HepG2 (cell line): ENCODE measurements at regions not wholly inside any gene's neighbourhood (a gene's known extent, or its start where the extent isn't known, plus 50 kb on each side); places are given as distances from the start of the nearest gene placed in this dataset.
A peak's percentile ranks its signal among the peaks of the same experiment; 100 is the strongest.

ENCODE experiments used
- ATAC-seq: fragments of 200-7000 bp; cut with Tn5 transposase; 3 replicates; pipeline ENCODE4 v1.9.1; 2020; ENCODE audit warnings: mild to moderate bottlenecking, moderate library complexity
- BruUV-seq: library from RNA; stranded (reverse); fragments of 400-500 nt; replicated peaks from 2 replicates; lab custom pipeline; 2021; lab: Mats Ljungman, UMichigan
- CTCF ChIA-PET: fragments of 300-600 bp; formaldehyde crosslinking; extraction: SDS; loops from one replicate; lab custom pipeline; 2021; ENCODE audit warnings: low total read pairs, inconsistent platforms, low intra/inter-chr PET ratio; lab: Yijun Ruan, JAX
- POLR2A ChIA-PET: fragments of 350-600 bp; sonication (Branson Sonifier 250); formaldehyde crosslinking; loops from one replicate; lab custom pipeline; 2020; ENCODE audit warnings: antibody characterized with exemption, inconsistent platforms; lab: Yijun Ruan, JAX
- DNase-seq: peaks from one replicate; pipeline ENCODE4 v3.0.0-alpha.2; 2015; ENCODE audit warnings: low spot score
- FAIRE-seq: peaks from 3 replicates; lab custom pipeline; 2011; peaks lifted over from hg19 to GRCh38; lab: Jason Lieb, UNC
- H2AFZ ChIP-seq: one replicate; pipeline ENCODE4 v1.6.1; 2011; ENCODE audit warnings: low read length, inconsistent platforms
- H3K27ac ChIP-seq: fragments of 300-600 bp; 3 replicates; pipeline ENCODE4 v1.8.0; 2011; ENCODE audit warnings: mixed run types, mild to moderate bottlenecking, mixed read lengths, low read length, inconsistent platforms; ENCODE audit not compliant: insufficient read depth; ENCODE audit errors: extremely low read length
- H3K27me3 ChIP-seq, 2 experiments: fragments of 200-600 bp in 1 of 2; 2 replicates in 1 of 2; 3 replicates in 1 of 2; pipeline versions ENCODE4 v1.6.0 to v1.8.0; 2011; ENCODE audit warnings: low read length in 2 of 2, mild to moderate bottlenecking in 2 of 2, moderate library complexity in 2 of 2, inconsistent platforms in 1 of 2; ENCODE audit not compliant: insufficient read depth in 2 of 2, control insufficient read depth in 1 of 2
- H3K36me3 ChIP-seq, 2 experiments: fragments of 200-600 bp in 1 of 2; replicated peaks in 1 of 2; 2 replicates in 1 of 2; 3 replicates in 1 of 2; pipeline versions ENCODE4 v1.5.1 to v1.8.0; 2011; ENCODE audit warnings: low read length in 2 of 2, inconsistent platforms in 1 of 2; ENCODE audit not compliant: insufficient read depth in 2 of 2, control insufficient read depth in 1 of 2
- H3K4me1 ChIP-seq: 2 replicates; pipeline ENCODE4 v1.5.1; 2012; ENCODE audit warnings: low read length, inconsistent platforms; ENCODE audit not compliant: insufficient read depth
- H3K4me2 ChIP-seq: 2 replicates; pipeline ENCODE4 v1.6.0; 2011; ENCODE audit warnings: low read depth, low read length, inconsistent platforms
- H3K4me3 ChIP-seq, 3 experiments: fragments of 200-600 bp in 1 of 3; sonication (generic), shearing (Covaris generic) in 1 of 3; replicated peaks in 1 of 3; 2 replicates each; pipeline ENCODE4 v1.5.1; 2011 to 2016; ENCODE audit warnings: low read length in 3 of 3, inconsistent platforms in 2 of 3, low read depth in 2 of 3, mild to moderate bottlenecking in 2 of 3, control low read depth in 1 of 3, mixed read lengths in 1 of 3; ENCODE audit not compliant: insufficient read depth in 1 of 3
- H3K79me2 ChIP-seq: one replicate; pipeline ENCODE4 v1.6.1; 2011; ENCODE audit warnings: low read length, inconsistent platforms; ENCODE audit not compliant: insufficient read depth
- H3K9ac ChIP-seq: 2 replicates; pipeline ENCODE4 v1.6.0; 2011; ENCODE audit warnings: mild to moderate bottlenecking, low read depth, low read length, inconsistent platforms; ENCODE audit not compliant: insufficient read depth
- H3K9me3 ChIP-seq: 2 replicates; pipeline ENCODE4 v1.5.1; 2012; ENCODE audit warnings: mild to moderate bottlenecking, low read length
- H4K20me1 ChIP-seq: 2 replicates; pipeline ENCODE4 v1.6.0; 2011; ENCODE audit warnings: inconsistent platforms, mild to moderate bottlenecking, low read length, moderate library complexity; ENCODE audit not compliant: insufficient read depth
- CEBPB ChIP-seq: IDR thresholded peaks from 2 replicates; pipeline ENCODE4 v1.6.1; 2011; ENCODE audit warnings: low read depth, low read length, improper control_type of control experiment, borderline replicate concordance
- CEBPG ChIP-seq: IDR thresholded peaks from 2 replicates; pipeline ENCODE4 v1.6.1; 2016
- FOSL2 ChIP-seq: sonication (generic); formaldehyde crosslinking; IDR thresholded peaks from 2 replicates; pipeline ENCODE4 v1.4.0; 2020; ENCODE audit warnings: missing genetic modification reagents
- KLF11 ChIP-seq: IDR thresholded peaks from 2 replicates; pipeline ENCODE4 v1.6.1; 2016; ENCODE audit warnings: missing compliant biosample characterization
- SNAI1 ChIP-seq: sonication (generic); formaldehyde crosslinking; IDR thresholded peaks from 2 replicates; pipeline ENCODE4 v1.5.0; 2020; ENCODE audit warnings: mild to moderate bottlenecking, missing genetic modification reagents, borderline replicate concordance
- U2AF2 ChIP-seq: fragments of 200-400 bp; formaldehyde crosslinking; IDR thresholded peaks from 2 replicates; pipeline ENCODE4 v1.6.1; 2017; ENCODE audit warnings: low read depth, mild to moderate bottlenecking, low read length
- ZBTB38 ChIP-seq: sonication (generic); formaldehyde crosslinking; IDR thresholded peaks from 2 replicates; pipeline ENCODE4 v1.5.1; 2020; ENCODE audit warnings: mild to moderate bottlenecking, missing genetic modification reagents
- ZFY ChIP-seq: sonication (generic); formaldehyde crosslinking; IDR thresholded peaks from 2 replicates; pipeline ENCODE4 v1.4.0; 2020; ENCODE audit warnings: missing genetic modification reagents
- ZNF232 ChIP-seq: sonication (generic); formaldehyde crosslinking; IDR thresholded peaks from 2 replicates; pipeline ENCODE4 v1.4.0; 2020; ENCODE audit warnings: missing genetic modification reagents, borderline replicate concordance
- ZNF292 ChIP-seq: sonication (generic); formaldehyde crosslinking; IDR thresholded peaks from 2 replicates; pipeline ENCODE4 v1.8.1; 2022; ENCODE audit warnings: mild to moderate bottlenecking, low read depth, missing genetic modification reagents, borderline replicate concordance
- ZNF33A ChIP-seq: sonication (generic); formaldehyde crosslinking; IDR thresholded peaks from 2 replicates; pipeline ENCODE4 v1.5.1; 2020; ENCODE audit warnings: missing genetic modification reagents, mild to moderate bottlenecking, moderate library complexity, borderline replicate concordance
- ZNF44 ChIP-seq: sonication (generic); formaldehyde crosslinking; IDR thresholded peaks from 2 replicates; pipeline ENCODE4 v1.5.1; 2020; ENCODE audit warnings: mild to moderate bottlenecking, missing genetic modification reagents
- ZNF629 ChIP-seq: sonication (generic); formaldehyde crosslinking; conservative IDR thresholded peaks from 2 replicates; pipeline ENCODE4 v1.5.0; 2020; ENCODE audit warnings: missing genetic modification reagents
- ZNF773 ChIP-seq: sonication (generic); formaldehyde crosslinking; IDR thresholded peaks from 2 replicates; pipeline ENCODE4 v1.4.0; 2020; ENCODE audit warnings: missing genetic modification reagents, borderline replicate concordance
- WGBS: methylation state at CpG from one replicate; pipeline ENCODE4 v1.1.6; 2017; ENCODE audit warnings: low lambda C conversion rate; 5-methylcytosine and 5-hydroxymethylcytosine counted together
- in situ Hi-C: cut with HindIII; loops from 2 replicates; pipeline ENCODE4 v1.10.0; 2017; ENCODE audit warnings: low pct_unique_long_range_greater_than_20kb; ENCODE audit not compliant: extremely low pct_ligation_motif_present
- intact Hi-C: fragments of 100-400 bp; cut with micrococcal nuclease; formaldehyde crosslinking; loops from one replicate; pipeline ENCODE4 v1.10.0; 2022; ENCODE audit not compliant: unreplicated experiment
- TF ChIP-seq, protein P1 (sequence below), 2 experiments: fragments of 450-650 bp in 1 of 2; sonication (generic) in 1 of 2; formaldehyde crosslinking in 1 of 2; IDR thresholded peaks; 2 replicates each; pipeline versions ENCODE4 v1.6.1 to v1.8.0; 2016 to 2022; ENCODE audit warnings: antibody characterized with exemption in 1 of 2, mild to moderate bottlenecking in 1 of 2, missing genetic modification reagents in 1 of 2

DNA sequence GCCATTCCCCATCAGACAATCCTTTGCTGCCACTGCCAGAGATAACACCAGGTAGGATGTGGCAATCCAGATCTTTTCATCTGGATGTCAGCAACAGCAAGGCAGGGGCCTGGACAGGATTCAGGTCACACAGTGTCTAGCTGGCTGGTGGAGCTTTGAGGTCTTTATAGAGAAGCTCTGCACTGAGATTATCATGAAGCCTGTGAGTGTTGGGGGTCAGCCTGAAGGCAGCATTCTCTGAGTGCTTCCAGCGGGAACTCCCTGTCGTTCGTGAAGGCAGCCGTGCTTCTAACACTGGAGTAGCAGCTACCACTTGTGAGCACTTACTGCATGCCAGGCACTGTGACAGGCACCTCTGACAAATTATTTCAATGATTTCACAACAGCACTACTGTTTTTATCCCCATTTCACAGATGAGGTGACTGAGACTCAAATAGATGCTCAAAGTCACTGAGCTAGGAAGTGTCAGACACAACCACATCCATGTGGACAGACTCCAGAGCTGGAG lies 85.7 kb downstream of the SEMA4F start:
- Histone ChIP-seq H3K79me2 (no peaks in the 10 kb centered on the region), H3K27me3 (peaks cover 2 to 17% of the 10 kb centered on the region in 2 experiments; a peak in 3 of 5 replicates), H3K27ac (no peak overlapping the region), H3K4me3 (no peak overlapping the region), H2AFZ (no peak overlapping the region), H3K9me3 (peaks cover 14% of the 10 kb centered on the region), H3K9ac (no peak overlapping the region), H3K4me1 (peaks cover 54% of the 10 kb centered on the region), H3K36me3 (no peaks in the 10 kb centered on the region), H4K20me1 (no peaks in the 10 kb centered on the region), H3K4me2 (peak overlapping the region; percentile 78; the same call in 1 of the 2 replicates)
- no TSS peak for BruUV-seq
- no peak for FAIRE-seq
- WGBS: 75% methylated on average over 4 of the region's 4 CpGs
- ATAC-seq: peak; percentile 56
- in situ Hi-C loops: no loop called here
- CTCF ChIA-PET: no interaction called here
- DNase-seq: no peak
- POLR2A ChIA-PET: interaction anchor here (1.3 to 3.2 kb wide), 2 partner anchors 17 to 25 kb away, joined by 4 to 16 read pairs; no protein-coding TSS in a partner anchor
- intact Hi-C loops: no loop called here
- TF ChIP-seq ZNF232 (CRISPR knock-in tag): peak; percentile 66; the same call in 1 of the 2 replicates
- TF ChIP-seq, protein P1, sequence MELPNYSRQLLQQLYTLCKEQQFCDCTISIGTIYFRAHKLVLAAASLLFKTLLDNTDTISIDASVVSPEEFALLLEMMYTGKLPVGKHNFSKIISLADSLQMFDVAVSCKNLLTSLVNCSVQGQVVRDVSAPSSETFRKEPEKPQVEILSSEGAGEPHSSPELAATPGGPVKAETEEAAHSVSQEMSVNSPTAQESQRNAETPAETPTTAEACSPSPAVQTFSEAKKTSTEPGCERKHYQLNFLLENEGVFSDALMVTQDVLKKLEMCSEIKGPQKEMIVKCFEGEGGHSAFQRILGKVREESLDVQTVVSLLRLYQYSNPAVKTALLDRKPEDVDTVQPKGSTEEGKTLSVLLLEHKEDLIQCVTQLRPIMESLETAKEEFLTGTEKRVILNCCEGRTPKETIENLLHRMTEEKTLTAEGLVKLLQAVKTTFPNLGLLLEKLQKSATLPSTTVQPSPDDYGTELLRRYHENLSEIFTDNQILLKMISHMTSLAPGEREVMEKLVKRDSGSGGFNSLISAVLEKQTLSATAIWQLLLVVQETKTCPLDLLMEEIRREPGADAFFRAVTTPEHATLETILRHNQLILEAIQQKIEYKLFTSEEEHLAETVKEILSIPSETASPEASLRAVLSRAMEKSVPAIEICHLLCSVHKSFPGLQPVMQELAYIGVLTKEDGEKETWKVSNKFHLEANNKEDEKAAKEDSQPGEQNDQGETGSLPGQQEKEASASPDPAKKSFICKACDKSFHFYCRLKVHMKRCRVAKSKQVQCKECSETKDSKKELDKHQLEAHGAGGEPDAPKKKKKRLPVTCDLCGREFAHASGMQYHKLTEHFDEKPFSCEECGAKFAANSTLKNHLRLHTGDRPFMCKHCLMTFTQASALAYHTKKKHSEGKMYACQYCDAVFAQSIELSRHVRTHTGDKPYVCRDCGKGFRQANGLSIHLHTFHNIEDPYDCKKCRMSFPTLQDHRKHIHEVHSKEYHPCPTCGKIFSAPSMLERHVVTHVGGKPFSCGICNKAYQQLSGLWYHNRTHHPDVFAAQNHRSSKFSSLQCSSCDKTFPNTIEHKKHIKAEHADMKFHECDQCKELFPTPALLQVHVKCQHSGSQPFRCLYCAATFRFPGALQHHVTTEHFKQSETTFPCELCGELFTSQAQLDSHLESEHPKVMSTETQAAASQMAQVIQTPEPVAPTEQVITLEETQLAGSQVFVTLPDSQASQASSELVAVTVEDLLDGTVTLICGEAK (IDR thresholded peaks at IDR 0.05): no peak
- TF ChIP-seq, protein P1 (CRISPR knock-in tag; IDR thresholded peaks at IDR 0.05): 0 out of 2 replicates have a peak, but pooled peaks have one; percentile 33
- TF ChIP-seq U2AF2: no peak
- 0 out of 2 replicates have a peak, but pooled peaks have one; percentile 19 for TF ChIP-seq ZFY (CRISPR knock-in tag)
- no peak for TF ChIP-seq ZNF44
- TF ChIP-seq ZNF292 (CRISPR knock-in tag): peak; percentile 64; the same call in 1 of the 2 replicates
- TF ChIP-seq CEBPG (CRISPR knock-in tag): peak; percentile 69
- peak; percentile 87 for TF ChIP-seq ZNF629 (CRISPR knock-in tag)
- TF ChIP-seq ZNF33A: 0 out of 2 replicates have a peak, but pooled peaks have one; percentile 62
- TF ChIP-seq FOSL2: 0 out of 2 replicates have a peak, but pooled peaks have one; percentile 13
- TF ChIP-seq KLF11 (CRISPR knock-in tag): no peak
- TF ChIP-seq SNAI1 (CRISPR knock-in tag): no peak
- no peak for TF ChIP-seq ZNF773 (CRISPR knock-in tag)
- peak; percentile 83 for TF ChIP-seq ZBTB38 (CRISPR knock-in tag)
- peak; percentile 56; the same call in 1 of the 2 replicates for TF ChIP-seq CEBPB
